ENCODE measurements at regions not wholly inside any gene's neighbourhood (a gene's known extent, or its start where the extent isn't known, plus 50 kb on each side); places are given as distances from the start of the nearest gene placed in this dataset.

DNA sequence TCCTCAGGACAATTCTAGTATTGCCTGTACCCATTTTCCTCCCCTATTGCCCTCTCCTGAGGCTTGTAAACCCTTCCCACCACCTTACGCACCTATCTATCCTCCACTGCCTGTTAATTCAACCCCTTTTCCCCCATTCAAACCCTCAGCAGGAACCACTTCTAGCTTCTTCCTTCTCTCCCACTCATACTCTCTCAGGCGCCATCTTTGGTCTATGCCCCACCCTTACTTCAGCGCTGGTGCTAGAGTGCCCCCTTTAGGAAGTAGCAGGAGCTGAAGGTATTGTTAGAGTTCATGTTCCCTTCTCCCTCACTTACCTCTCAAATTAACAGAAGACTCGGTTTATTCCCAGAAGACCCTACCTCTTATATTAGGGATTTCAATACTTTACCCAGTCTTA lies 121.8 kb upstream of the NLGN1 start (continued):
- TF ChIP-seq, protein P1, sequence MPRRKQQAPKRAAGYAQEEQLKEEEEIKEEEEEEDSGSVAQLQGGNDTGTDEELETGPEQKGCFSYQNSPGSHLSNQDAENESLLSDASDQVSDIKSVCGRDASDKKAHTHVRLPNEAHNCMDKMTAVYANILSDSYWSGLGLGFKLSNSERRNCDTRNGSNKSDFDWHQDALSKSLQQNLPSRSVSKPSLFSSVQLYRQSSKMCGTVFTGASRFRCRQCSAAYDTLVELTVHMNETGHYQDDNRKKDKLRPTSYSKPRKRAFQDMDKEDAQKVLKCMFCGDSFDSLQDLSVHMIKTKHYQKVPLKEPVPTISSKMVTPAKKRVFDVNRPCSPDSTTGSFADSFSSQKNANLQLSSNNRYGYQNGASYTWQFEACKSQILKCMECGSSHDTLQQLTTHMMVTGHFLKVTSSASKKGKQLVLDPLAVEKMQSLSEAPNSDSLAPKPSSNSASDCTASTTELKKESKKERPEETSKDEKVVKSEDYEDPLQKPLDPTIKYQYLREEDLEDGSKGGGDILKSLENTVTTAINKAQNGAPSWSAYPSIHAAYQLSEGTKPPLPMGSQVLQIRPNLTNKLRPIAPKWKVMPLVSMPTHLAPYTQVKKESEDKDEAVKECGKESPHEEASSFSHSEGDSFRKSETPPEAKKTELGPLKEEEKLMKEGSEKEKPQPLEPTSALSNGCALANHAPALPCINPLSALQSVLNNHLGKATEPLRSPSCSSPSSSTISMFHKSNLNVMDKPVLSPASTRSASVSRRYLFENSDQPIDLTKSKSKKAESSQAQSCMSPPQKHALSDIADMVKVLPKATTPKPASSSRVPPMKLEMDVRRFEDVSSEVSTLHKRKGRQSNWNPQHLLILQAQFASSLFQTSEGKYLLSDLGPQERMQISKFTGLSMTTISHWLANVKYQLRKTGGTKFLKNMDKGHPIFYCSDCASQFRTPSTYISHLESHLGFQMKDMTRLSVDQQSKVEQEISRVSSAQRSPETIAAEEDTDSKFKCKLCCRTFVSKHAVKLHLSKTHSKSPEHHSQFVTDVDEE (CRISPR knock-in tag; IDR thresholded peaks at IDR 0.05): no peak
- TF ChIP-seq, protein P2, sequence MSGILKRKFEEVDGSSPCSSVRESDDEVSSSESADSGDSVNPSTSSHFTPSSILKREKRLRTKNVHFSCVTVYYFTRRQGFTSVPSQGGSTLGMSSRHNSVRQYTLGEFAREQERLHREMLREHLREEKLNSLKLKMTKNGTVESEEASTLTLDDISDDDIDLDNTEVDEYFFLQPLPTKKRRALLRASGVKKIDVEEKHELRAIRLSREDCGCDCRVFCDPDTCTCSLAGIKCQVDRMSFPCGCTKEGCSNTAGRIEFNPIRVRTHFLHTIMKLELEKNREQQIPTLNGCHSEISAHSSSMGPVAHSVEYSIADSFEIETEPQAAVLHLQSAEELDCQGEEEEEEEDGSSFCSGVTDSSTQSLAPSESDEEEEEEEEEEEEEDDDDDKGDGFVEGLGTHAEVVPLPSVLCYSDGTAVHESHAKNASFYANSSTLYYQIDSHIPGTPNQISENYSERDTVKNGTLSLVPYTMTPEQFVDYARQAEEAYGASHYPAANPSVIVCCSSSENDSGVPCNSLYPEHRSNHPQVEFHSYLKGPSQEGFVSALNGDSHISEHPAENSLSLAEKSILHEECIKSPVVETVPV (CRISPR knock-in tag; IDR thresholded peaks at IDR 0.05): no peak
- TF ChIP-seq BACH2 (CRISPR knock-in tag; IDR thresholded peaks at IDR 0.05; ENCODE audit: borderline replicate concordance) (no peak), ZNF8 (CRISPR knock-in tag; IDR thresholded peaks at IDR 0.05) (no peak)

DNA sequence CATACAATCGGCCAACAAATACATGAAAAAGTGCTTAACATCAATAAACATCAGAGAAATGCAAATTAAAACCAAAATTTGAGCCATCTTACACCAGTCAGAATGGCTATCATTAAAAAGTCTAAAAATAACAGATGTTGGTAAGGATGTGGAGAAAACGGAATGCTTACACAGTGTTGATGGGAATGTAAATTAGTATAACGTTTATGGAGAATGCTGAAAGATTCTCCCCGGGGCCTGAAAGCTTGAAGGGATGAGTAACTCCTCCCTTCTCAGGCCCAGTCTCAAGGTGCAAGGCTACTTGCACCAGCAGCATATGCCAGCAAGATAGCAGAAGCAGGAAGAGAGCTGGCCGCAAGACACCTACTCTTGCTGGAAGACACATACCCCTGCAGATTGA lies 123.7 kb upstream of the NLGN1 start:
- no peak for TF ChIP-seq ZNF8 (CRISPR knock-in tag; IDR thresholded peaks at IDR 0.05)
- no peak for TF ChIP-seq ZNF565 (CRISPR knock-in tag; conservative IDR thresholded peaks at IDR 0.05; ENCODE audit: low read depth)
- no peak for TF ChIP-seq OSR1 (CRISPR knock-in tag; IDR thresholded peaks at IDR 0.05)
- TF ChIP-seq, protein P3, sequence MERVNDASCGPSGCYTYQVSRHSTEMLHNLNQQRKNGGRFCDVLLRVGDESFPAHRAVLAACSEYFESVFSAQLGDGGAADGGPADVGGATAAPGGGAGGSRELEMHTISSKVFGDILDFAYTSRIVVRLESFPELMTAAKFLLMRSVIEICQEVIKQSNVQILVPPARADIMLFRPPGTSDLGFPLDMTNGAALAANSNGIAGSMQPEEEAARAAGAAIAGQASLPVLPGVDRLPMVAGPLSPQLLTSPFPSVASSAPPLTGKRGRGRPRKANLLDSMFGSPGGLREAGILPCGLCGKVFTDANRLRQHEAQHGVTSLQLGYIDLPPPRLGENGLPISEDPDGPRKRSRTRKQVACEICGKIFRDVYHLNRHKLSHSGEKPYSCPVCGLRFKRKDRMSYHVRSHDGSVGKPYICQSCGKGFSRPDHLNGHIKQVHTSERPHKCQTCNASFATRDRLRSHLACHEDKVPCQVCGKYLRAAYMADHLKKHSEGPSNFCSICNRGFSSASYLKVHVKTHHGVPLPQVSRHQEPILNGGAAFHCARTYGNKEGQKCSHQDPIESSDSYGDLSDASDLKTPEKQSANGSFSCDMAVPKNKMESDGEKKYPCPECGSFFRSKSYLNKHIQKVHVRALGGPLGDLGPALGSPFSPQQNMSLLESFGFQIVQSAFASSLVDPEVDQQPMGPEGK (CRISPR knock-in tag; IDR thresholded peaks at IDR 0.05; ENCODE audit: borderline replicate concordance): no peak
- TF ChIP-seq, protein P1 (CRISPR knock-in tag; IDR thresholded peaks at IDR 0.05): no peak
- no peak for TF ChIP-seq RARB (CRISPR knock-in tag; IDR thresholded peaks at IDR 0.05)
- TF ChIP-seq ZNF70 (CRISPR knock-in tag; IDR thresholded peaks at IDR 0.05): no peak
- no peak for TF ChIP-seq GLIS3 (CRISPR knock-in tag; IDR thresholded peaks at IDR 0.05)
- no peak for TF ChIP-seq ZC3H10 (CRISPR knock-in tag; IDR thresholded peaks at IDR 0.05)
- ATAC-seq: no peak

DNA sequence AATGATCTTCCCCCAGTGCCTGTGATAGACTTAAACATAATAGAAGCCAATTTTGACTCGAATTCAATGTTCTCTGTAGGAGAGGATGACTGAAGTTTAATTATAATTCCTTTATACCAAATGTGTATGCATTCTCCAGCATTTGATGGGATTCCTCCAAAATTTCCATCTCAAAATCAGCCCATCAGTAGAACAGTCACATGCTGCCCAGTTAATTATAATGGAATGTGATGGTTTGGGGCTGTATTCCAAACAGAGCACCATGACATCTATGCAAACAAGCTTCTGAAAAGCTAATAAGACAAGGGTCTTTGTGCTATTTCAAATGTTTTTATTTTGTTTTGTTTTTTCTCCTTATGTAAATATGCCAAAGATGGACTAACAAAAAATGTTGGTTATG lies 127.7 kb upstream of the SPATA16 start:
- TF ChIP-seq ZC3H10 (CRISPR knock-in tag; IDR thresholded peaks at IDR 0.05) (no peak), ZFP30 (CRISPR knock-in tag; IDR thresholded peaks at IDR 0.05) (no peak), TCF4 (CRISPR knock-in tag; IDR thresholded peaks at IDR 0.05; ENCODE audit: borderline replicate concordance) (no peak), SNAI2 (CRISPR knock-in tag; IDR thresholded peaks at IDR 0.05) (no peak), CSDC2 (CRISPR knock-in tag; IDR thresholded peaks at IDR 0.05) (no peak), PPARA (CRISPR knock-in tag; IDR thresholded peaks at IDR 0.05; ENCODE audit: borderline replicate concordance) (no peak), ARNTL (CRISPR knock-in tag; IDR thresholded peaks at IDR 0.05; ENCODE audit: borderline replicate concordance, low read depth) (no peak), ESRRG (CRISPR knock-in tag; IDR thresholded peaks at IDR 0.05) (no peak), ZNF565 (CRISPR knock-in tag; conservative IDR thresholded peaks at IDR 0.05; ENCODE audit: low read depth) (no peak), TOX (CRISPR knock-in tag; IDR thresholded peaks at IDR 0.05; ENCODE audit: borderline replicate concordance) (no peak), ISL1 (CRISPR knock-in tag; IDR thresholded peaks at IDR 0.05) (no peak), OSR1 (CRISPR knock-in tag; IDR thresholded peaks at IDR 0.05) (no peak), ZNF8 (CRISPR knock-in tag; IDR thresholded peaks at IDR 0.05) (no peak), BACH2 (CRISPR knock-in tag; IDR thresholded peaks at IDR 0.05; ENCODE audit: borderline replicate concordance) (no peak), RARB (CRISPR knock-in tag; IDR thresholded peaks at IDR 0.05) (no peak), GLIS3 (CRISPR knock-in tag; IDR thresholded peaks at IDR 0.05) (no peak)
- TF ChIP-seq, protein P3 (CRISPR knock-in tag; IDR thresholded peaks at IDR 0.05; ENCODE audit: borderline replicate concordance): no peak
- TF ChIP-seq, protein P2 (CRISPR knock-in tag; IDR thresholded peaks at IDR 0.05): no peak

More for the DNA sequence above, 127.7 kb upstream of the SPATA16 start:
- no peak for ATAC-seq
